ENCODE measurements at regions not wholly inside any gene's neighbourhood (a gene's known extent, or its start where the extent isn't known, plus 50 kb on each side); places are given as distances from the start of the nearest gene placed in this dataset.

- DNase-seq (ENCODE audit: low read depth, low spot score) (no peak), ATAC-seq (no peak)
- no peaks in the 10 kb centered on the region; the same call in 1 of the 2 replicates for H3K27me3 ChIP-seq (ENCODE audit: control insufficient read depth, insufficient read depth, low read length)
- no peak overlapping the region for H3K27ac ChIP-seq (ENCODE audit: low read length)
- intact Hi-C loops (cut with micrococcal nuclease; ENCODE audit: unreplicated experiment): no loop called here
- H3K36me3 ChIP-seq (ENCODE audit: control insufficient read depth, insufficient read depth, low read length): no peaks in the 10 kb centered on the region
- CTCF ChIA-PET: no interaction called here
- TF ChIP-seq TCF7L2 (IDR thresholded peaks at IDR 0.05; ENCODE audit: low read depth, low read length) (no peak), POLR2AphosphoS5 (IDR thresholded peaks at IDR 0.05; ENCODE audit: low read depth, low read length) (no peak), CTCF (IDR thresholded peaks at IDR 0.05) (no peak), SIN3A (IDR thresholded peaks at IDR 0.05; ENCODE audit: borderline replicate concordance, insufficient read depth, low read depth, low read length) (no peak), REST (IDR thresholded peaks at IDR 0.05; ENCODE audit: insufficient read depth in 1 of 2, low read depth in 2 of 2, low read length in 1 of 2) (no peak)
- no peaks in the 10 kb centered on the region for H3K9me3 ChIP-seq (ENCODE audit: control insufficient read depth, insufficient read depth, low read depth, low read length)
- in situ Hi-C loops (cut with HindIII; ENCODE audit: low pct_unique_long_range_greater_than_20kb, low sequenced_read_pairs): no loop called here
- no TSS peak for BruUV-seq (replicated peaks)
- H3K4me3 ChIP-seq (ENCODE audit: low read depth in 2 of 2, low read length in 2 of 2): no peak overlapping the region
- H3K4me1 ChIP-seq (ENCODE audit: control insufficient read depth, insufficient read depth, low read length): no peaks in the 10 kb centered on the region
- POLR2A ChIA-PET: no interaction called here
Observed at GRCh38 chr1:4091996-4092395, 191.9 kb upstream of the C1orf174 start.

- intact Hi-C loops (cut with micrococcal nuclease; ENCODE audit: unreplicated experiment): no loop called here
- H3K9me3 ChIP-seq (ENCODE audit: control insufficient read depth, insufficient read depth, low read depth, low read length): no peaks in the 10 kb centered on the region
- ATAC-seq: no peak
Observed at GRCh38 chr1:4093856-4094565, 193.9 kb upstream of the C1orf174 start.

More at GRCh38 chr1:4093856-4094565, 193.9 kb upstream of the C1orf174 start:
- ChIA-PET POLR2A (no interaction called here), CTCF (no interaction called here)
- H3K27ac ChIP-seq (ENCODE audit: low read length): no peak overlapping the region
- no peaks in the 10 kb centered on the region for H3K4me1 ChIP-seq (ENCODE audit: control insufficient read depth, insufficient read depth, low read length)
- TF ChIP-seq SIN3A (IDR thresholded peaks at IDR 0.05; ENCODE audit: borderline replicate concordance, insufficient read depth, low read depth, low read length): no peak
- no peak for TF ChIP-seq TCF7L2 (IDR thresholded peaks at IDR 0.05; ENCODE audit: low read depth, low read length)
- no peak for TF ChIP-seq POLR2AphosphoS5 (IDR thresholded peaks at IDR 0.05; ENCODE audit: low read depth, low read length)
- TF ChIP-seq CTCF (IDR thresholded peaks at IDR 0.05): no peak
- TF ChIP-seq REST (IDR thresholded peaks at IDR 0.05; ENCODE audit: insufficient read depth in 1 of 2, low read depth in 2 of 2, low read length in 1 of 2): no peak
- no peaks in the 10 kb centered on the region for H3K36me3 ChIP-seq (ENCODE audit: control insufficient read depth, insufficient read depth, low read length)
- H3K27me3 ChIP-seq (ENCODE audit: control insufficient read depth, insufficient read depth, low read length): no peaks in the 10 kb centered on the region
- no TSS peak for BruUV-seq (replicated peaks)
- H3K4me3 ChIP-seq (ENCODE audit: low read depth in 2 of 2, low read length in 2 of 2): no peak overlapping the region
- in situ Hi-C loops (cut with HindIII; ENCODE audit: low pct_unique_long_range_greater_than_20kb, low sequenced_read_pairs): no loop called here
- DNase-seq (ENCODE audit: low read depth, low spot score): no peak

Measured in Panc1 (cell line).